Limb (tissue), 2 donors: ENCODE measurements at regions not wholly inside any gene's neighbourhood (a gene's known extent, or its start where the extent isn't known, plus 50 kb on each side); places are given as distances from the start of the nearest gene placed in this dataset.

ENCODE experiments used
- DNase-seq, 2 donors: peaks; one replicate each; pipeline ENCODE4 v3.0.0-alpha.2; 2016; ENCODE audit errors: extremely low spot score in 2 of 2

- no peak for DNase-seq
These were observed 267.8 kb upstream of the NCAM2 start for GRCh38 chr21:20730441-20730840.

GRCh38 chr21:20735257-20735656 lies 263.0 kb upstream of the NCAM2 start:
- no peak for DNase-seq

- DNase-seq = no peak
These were observed 260.8 kb upstream of the NCAM2 start for GRCh38 chr21:20737227-20737913.

- no peak for DNase-seq
These were observed 258.8 kb upstream of the NCAM2 start for GRCh38 chr21:20739421-20739820.

GRCh38 chr21:20741445-20741844 lies 256.8 kb upstream of the NCAM2 start:
- DNase-seq = no peak

- DNase-seq = no peak
These were observed 238.0 kb upstream of the NCAM2 start for GRCh38 chr21:20760221-20760620.

- DNase-seq = no peak
These were observed 223.5 kb upstream of the NCAM2 start for GRCh38 chr21:20774737-20775136.

GRCh38 chr21:20779321-20779720 lies 218.9 kb upstream of the NCAM2 start:
- no peak for DNase-seq

GRCh38 chr21:20783611-20784010 lies 214.6 kb upstream of the NCAM2 start:
- DNase-seq = no peak

- DNase-seq = no peak
These were observed 208.3 kb upstream of the NCAM2 start for GRCh38 chr21:20789729-20790500.

- no peak for DNase-seq
These were observed 198.1 kb upstream of the NCAM2 start for GRCh38 chr21:20800106-20800505.

GRCh38 chr21:20802201-20802600 lies 196.0 kb upstream of the NCAM2 start:
- DNase-seq = no peak

- peak in 1 of 2 donors; percentile 12 for DNase-seq
These were observed 195.5 kb upstream of the NCAM2 start for GRCh38 chr21:20802631-20803260.

- no peak for DNase-seq
These were observed 186.5 kb upstream of the NCAM2 start for GRCh38 chr21:20811702-20812101.

- no peak for DNase-seq
These were observed 184.1 kb upstream of the NCAM2 start for GRCh38 chr21:20814090-20814489.

GRCh38 chr21:20822666-20823065 lies 175.5 kb upstream of the NCAM2 start:
- DNase-seq = no peak

GRCh38 chr21:20852866-20853265 lies 145.3 kb upstream of the NCAM2 start:
- DNase-seq = no peak

GRCh38 chr21:20856926-20857325 lies 141.3 kb upstream of the NCAM2 start:
- no peak for DNase-seq

GRCh38 chr21:20874202-20874601 lies 124.0 kb upstream of the NCAM2 start:
- no peak for DNase-seq

GRCh38 chr21:20875742-20876141 lies 122.5 kb upstream of the NCAM2 start:
- DNase-seq = no peak

GRCh38 chr21:20877976-20878375 lies 120.2 kb upstream of the NCAM2 start:
- no peak for DNase-seq
